ENCODE measurements at regions not wholly inside any gene's neighbourhood (a gene's known extent, or its start where the extent isn't known, plus 50 kb on each side); places are given as distances from the start of the nearest gene placed in this dataset.

GRCh38 chr9:89815061-89815902 lies 210.5 kb downstream of the GADD45G start:
- no peak overlapping the region for H3K27ac Mint-ChIP-seq

More at GRCh38 chr9:89815061-89815902, 210.5 kb downstream of the GADD45G start:
- H3K27me3 ChIP-seq (ENCODE audit: insufficient read depth), result no peaks in the 10 kb centered on the region
- H3K79me2 ChIP-seq (replicated peaks; ENCODE audit: insufficient read depth), result no peaks in the 10 kb centered on the region
- Mint-ChIP-seq H3K27me3 (ENCODE audit: insufficient read depth, low read depth, poor library complexity) (no peaks in the 10 kb centered on the region), H3K36me3 (ENCODE audit: low read depth) (no peaks in the 10 kb centered on the region), H3K4me1 (peaks cover 4% of the 10 kb centered on the region), H3K4me3 (no peak overlapping the region), H3K9me3 (no peaks in the 10 kb centered on the region)
- no peaks in the 10 kb centered on the region for H3F3A ChIP-seq (replicated peaks; ENCODE audit: low read depth)
- no peak overlapping the region for H3K4me3 ChIP-seq
- no peak overlapping the region for H3K27ac ChIP-seq (ENCODE audit: low read depth)
- ATAC-seq (no peak), DNase-seq (ENCODE audit: low spot score) (no peak)
- no peaks in the 10 kb centered on the region for H4K20me1 ChIP-seq (replicated peaks; ENCODE audit: insufficient read depth)
- H2AFZ ChIP-seq, result no peak overlapping the region
- H3K4me1 ChIP-seq (ENCODE audit: insufficient read depth), result no peaks in the 10 kb centered on the region
- TF ChIP-seq, protein P1, sequence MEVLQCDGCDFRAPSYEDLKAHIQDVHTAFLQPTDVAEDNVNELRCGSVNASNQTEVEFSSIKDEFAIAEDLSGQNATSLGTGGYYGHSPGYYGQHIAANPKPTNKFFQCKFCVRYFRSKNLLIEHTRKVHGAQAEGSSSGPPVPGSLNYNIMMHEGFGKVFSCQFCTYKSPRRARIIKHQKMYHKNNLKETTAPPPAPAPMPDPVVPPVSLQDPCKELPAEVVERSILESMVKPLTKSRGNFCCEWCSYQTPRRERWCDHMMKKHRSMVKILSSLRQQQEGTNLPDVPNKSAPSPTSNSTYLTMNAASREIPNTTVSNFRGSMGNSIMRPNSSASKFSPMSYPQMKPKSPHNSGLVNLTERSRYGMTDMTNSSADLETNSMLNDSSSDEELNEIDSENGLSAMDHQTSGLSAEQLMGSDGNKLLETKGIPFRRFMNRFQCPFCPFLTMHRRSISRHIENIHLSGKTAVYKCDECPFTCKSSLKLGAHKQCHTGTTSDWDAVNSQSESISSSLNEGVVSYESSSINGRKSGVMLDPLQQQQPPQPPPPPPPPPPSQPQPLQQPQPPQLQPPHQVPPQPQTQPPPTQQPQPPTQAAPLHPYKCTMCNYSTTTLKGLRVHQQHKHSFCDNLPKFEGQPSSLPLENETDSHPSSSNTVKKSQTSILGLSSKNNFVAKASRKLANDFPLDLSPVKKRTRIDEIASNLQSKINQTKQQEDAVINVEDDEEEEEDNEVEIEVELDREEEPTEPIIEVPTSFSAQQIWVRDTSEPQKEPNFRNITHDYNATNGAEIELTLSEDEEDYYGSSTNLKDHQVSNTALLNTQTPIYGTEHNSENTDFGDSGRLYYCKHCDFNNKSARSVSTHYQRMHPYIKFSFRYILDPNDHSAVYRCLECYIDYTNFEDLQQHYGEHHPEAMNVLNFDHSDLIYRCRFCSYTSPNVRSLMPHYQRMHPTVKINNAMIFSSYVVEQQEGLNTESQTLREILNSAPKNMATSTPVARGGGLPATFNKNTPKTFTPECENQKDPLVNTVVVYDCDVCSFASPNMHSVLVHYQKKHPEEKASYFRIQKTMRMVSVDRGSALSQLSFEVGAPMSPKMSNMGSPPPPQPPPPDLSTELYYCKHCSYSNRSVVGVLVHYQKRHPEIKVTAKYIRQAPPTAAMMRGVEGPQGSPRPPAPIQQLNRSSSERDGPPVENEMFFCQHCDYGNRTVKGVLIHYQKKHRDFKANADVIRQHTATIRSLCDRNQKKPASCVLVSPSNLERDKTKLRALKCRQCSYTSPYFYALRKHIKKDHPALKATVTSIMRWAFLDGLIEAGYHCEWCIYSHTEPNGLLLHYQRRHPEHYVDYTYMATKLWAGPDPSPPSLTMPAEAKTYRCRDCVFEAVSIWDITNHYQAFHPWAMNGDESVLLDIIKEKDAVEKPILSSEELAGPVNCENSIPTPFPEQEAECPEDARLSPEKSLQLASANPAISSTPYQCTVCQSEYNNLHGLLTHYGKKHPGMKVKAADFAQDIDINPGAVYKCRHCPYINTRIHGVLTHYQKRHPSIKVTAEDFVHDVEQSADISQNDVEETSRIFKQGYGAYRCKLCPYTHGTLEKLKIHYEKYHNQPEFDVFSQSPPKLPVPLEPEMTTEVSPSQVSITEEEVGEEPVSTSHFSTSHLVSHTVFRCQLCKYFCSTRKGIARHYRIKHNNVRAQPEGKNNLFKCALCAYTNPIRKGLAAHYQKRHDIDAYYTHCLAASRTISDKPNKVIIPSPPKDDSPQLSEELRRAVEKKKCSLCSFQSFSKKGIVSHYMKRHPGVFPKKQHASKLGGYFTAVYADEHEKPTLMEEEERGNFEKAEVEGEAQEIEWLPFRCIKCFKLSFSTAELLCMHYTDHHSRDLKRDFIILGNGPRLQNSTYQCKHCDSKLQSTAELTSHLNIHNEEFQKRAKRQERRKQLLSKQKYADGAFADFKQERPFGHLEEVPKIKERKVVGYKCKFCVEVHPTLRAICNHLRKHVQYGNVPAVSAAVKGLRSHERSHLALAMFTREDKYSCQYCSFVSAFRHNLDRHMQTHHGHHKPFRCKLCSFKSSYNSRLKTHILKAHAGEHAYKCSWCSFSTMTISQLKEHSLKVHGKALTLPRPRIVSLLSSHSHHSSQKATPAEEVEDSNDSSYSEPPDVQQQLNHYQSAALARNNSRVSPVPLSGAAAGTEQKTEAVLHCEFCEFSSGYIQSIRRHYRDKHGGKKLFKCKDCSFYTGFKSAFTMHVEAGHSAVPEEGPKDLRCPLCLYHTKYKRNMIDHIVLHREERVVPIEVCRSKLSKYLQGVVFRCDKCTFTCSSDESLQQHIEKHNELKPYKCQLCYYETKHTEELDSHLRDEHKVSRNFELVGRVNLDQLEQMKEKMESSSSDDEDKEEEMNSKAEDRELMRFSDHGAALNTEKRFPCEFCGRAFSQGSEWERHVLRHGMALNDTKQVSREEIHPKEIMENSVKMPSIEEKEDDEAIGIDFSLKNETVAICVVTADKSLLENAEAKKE (CRISPR knock-in tag; IDR thresholded peaks at IDR 0.05), result no peak
- TF ChIP-seq POLR2AphosphoS5 (IDR thresholded peaks at IDR 0.05; ENCODE audit: low read depth) (no peak), EZH2 (IDR thresholded peaks at IDR 0.05; ENCODE audit: low read depth, unreplicated experiment) (no peak)
- TF ChIP-seq, protein P2, sequence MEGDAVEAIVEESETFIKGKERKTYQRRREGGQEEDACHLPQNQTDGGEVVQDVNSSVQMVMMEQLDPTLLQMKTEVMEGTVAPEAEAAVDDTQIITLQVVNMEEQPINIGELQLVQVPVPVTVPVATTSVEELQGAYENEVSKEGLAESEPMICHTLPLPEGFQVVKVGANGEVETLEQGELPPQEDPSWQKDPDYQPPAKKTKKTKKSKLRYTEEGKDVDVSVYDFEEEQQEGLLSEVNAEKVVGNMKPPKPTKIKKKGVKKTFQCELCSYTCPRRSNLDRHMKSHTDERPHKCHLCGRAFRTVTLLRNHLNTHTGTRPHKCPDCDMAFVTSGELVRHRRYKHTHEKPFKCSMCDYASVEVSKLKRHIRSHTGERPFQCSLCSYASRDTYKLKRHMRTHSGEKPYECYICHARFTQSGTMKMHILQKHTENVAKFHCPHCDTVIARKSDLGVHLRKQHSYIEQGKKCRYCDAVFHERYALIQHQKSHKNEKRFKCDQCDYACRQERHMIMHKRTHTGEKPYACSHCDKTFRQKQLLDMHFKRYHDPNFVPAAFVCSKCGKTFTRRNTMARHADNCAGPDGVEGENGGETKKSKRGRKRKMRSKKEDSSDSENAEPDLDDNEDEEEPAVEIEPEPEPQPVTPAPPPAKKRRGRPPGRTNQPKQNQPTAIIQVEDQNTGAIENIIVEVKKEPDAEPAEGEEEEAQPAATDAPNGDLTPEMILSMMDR (conservative IDR thresholded peaks at IDR 0.05; ENCODE audit: low read depth in 2 of 2), result no peak
- H3K4me2 ChIP-seq, result no peak overlapping the region
- H3K36me3 ChIP-seq (ENCODE audit: insufficient read depth), result no peaks in the 10 kb centered on the region
- peaks cover 4% of the 10 kb centered on the region; the same call in 1 of the 2 replicates for H3K9me2 ChIP-seq (ENCODE audit: insufficient read depth)

Measured in GM23338 (cell line).